ENCODE measurements at regions not wholly inside any gene's neighbourhood (a gene's known extent, or its start where the extent isn't known, plus 50 kb on each side); places are given as distances from the start of the nearest gene placed in this dataset.

DNA sequence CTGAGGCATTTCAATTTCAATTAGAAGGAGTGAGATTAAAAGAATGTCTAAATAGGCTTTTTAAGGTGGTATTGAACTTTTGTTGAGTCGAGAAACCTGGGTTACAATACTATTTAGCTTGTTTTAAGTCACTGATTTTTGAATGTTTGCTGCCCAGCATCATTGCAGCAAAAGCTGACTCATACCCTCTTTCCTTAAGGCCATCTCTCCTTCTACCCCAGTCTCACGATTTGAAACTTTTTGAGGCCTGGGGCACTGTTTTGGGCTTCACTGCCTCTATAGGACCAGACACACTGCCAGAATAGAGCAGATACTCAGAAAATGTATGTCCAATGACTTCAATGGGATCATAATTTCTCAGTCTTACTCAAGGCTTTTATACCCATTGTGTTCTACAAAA lies 319.6 kb upstream of the TGFBR2 start:
- TF ChIP-seq, protein P1, sequence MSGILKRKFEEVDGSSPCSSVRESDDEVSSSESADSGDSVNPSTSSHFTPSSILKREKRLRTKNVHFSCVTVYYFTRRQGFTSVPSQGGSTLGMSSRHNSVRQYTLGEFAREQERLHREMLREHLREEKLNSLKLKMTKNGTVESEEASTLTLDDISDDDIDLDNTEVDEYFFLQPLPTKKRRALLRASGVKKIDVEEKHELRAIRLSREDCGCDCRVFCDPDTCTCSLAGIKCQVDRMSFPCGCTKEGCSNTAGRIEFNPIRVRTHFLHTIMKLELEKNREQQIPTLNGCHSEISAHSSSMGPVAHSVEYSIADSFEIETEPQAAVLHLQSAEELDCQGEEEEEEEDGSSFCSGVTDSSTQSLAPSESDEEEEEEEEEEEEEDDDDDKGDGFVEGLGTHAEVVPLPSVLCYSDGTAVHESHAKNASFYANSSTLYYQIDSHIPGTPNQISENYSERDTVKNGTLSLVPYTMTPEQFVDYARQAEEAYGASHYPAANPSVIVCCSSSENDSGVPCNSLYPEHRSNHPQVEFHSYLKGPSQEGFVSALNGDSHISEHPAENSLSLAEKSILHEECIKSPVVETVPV (CRISPR knock-in tag; IDR thresholded peaks at IDR 0.05) = no peak
- no peak for TF ChIP-seq PATZ1 (CRISPR knock-in tag; IDR thresholded peaks at IDR 0.05; ENCODE audit: borderline replicate concordance)
- TF ChIP-seq, protein P2, sequence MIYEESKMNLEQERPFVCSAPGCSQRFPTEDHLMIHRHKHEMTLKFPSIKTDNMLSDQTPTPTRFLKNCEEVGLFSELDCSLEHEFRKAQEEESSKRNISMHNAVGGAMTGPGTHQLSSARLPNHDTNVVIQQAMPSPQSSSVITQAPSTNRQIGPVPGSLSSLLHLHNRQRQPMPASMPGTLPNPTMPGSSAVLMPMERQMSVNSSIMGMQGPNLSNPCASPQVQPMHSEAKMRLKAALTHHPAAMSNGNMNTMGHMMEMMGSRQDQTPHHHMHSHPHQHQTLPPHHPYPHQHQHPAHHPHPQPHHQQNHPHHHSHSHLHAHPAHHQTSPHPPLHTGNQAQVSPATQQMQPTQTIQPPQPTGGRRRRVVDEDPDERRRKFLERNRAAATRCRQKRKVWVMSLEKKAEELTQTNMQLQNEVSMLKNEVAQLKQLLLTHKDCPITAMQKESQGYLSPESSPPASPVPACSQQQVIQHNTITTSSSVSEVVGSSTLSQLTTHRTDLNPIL (CRISPR knock-in tag; IDR thresholded peaks at IDR 0.05; ENCODE audit: low read depth) = no peak
- TF ChIP-seq OSR1 (CRISPR knock-in tag; IDR thresholded peaks at IDR 0.05) = no peak

Measured in SK-N-SH treated with all-trans-retinoic acid at 6 μM for 48 hours (cell line).